Calu3 (cell line): ENCODE measurements at regions not wholly inside any gene's neighbourhood (a gene's known extent, or its start where the extent isn't known, plus 50 kb on each side); places are given as distances from the start of the nearest gene placed in this dataset.
"Not testable (repeated sequence)": the region's sequence is repeated elsewhere in the genome, so short reads cannot be mapped to it uniquely, and the experiment has no call there.

Experiments
- BruUV-seq: library from RNA; stranded (reverse); fragments of 400-500 nt; replicated peaks from 2 replicates; lab custom pipeline; 2021; lab: Mats Ljungman, UMichigan
- CTCF ChIA-PET: fragments of 300-600 bp; sonication (Branson Sonifier 250); formaldehyde crosslinking; loops from one replicate; lab custom pipeline; 2022; ENCODE audit warnings: antibody characterized with exemption; lab: Charles Lee
- DNase-seq: peaks from one replicate; pipeline ENCODE4 v3.0.0; 2022
- H3K27ac Mint-ChIP-seq: one replicate; pipeline ENCODE4 v1.8.0; 2022; ENCODE audit warnings: mixed read lengths; ENCODE audit not compliant: unreplicated experiment
- H3K27me3 Mint-ChIP-seq: one replicate; pipeline ENCODE4 v1.8.0; 2022; ENCODE audit warnings: mixed read lengths; ENCODE audit not compliant: unreplicated experiment
- H3K36me3 Mint-ChIP-seq: one replicate; pipeline ENCODE4 v1.8.0; 2022; ENCODE audit warnings: mild to moderate bottlenecking, moderate library complexity, mixed read lengths; ENCODE audit not compliant: insufficient read depth, unreplicated experiment
- H3K4me1 Mint-ChIP-seq: one replicate; pipeline ENCODE4 v1.8.0; 2022; ENCODE audit warnings: mild to moderate bottlenecking, low read depth, mixed read lengths; ENCODE audit not compliant: unreplicated experiment
- H3K4me3 Mint-ChIP-seq: one replicate; pipeline ENCODE4 v1.8.0; 2022; ENCODE audit warnings: mild to moderate bottlenecking, low read depth, moderate library complexity, mixed read lengths; ENCODE audit not compliant: unreplicated experiment
- H3K9me3 Mint-ChIP-seq: one replicate; pipeline ENCODE4 v1.8.0; 2022; ENCODE audit warnings: low read depth, mixed read lengths; ENCODE audit not compliant: unreplicated experiment
- CTCF ChIP-seq: fragments of 200-600 bp; IDR thresholded peaks from one replicate; pipeline ENCODE4 v1.8.0; 2022; ENCODE audit warnings: antibody characterized with exemption; ENCODE audit not compliant: unreplicated experiment
- intact Hi-C: fragments of 100-400 bp; cut with micrococcal nuclease; formaldehyde crosslinking; loops from one replicate; pipeline ENCODE4 v1.10.0; 2022; ENCODE audit not compliant: unreplicated experiment

GRCh38 chr18:22711192-22711685 is 221.9 kb upstream of the RBBP8 start:
- H3K4me1 Mint-ChIP-seq = peaks cover 43% of the 10 kb centered on the region
- peak; percentile 60 for DNase-seq
- peak overlapping the region; percentile 70 for H3K27ac Mint-ChIP-seq
- no peaks in the 10 kb centered on the region for H3K9me3 Mint-ChIP-seq
- peak overlapping the region; percentile 74 for H3K4me3 Mint-ChIP-seq
- no peaks in the 10 kb centered on the region for H3K27me3 Mint-ChIP-seq
- TF ChIP-seq CTCF = no peak
- no TSS peak for BruUV-seq
- intact Hi-C loops = loop anchor here (10.0 kb wide), 5 partner anchors 46 to 806 kb away; no protein-coding TSS in a partner anchor
- CTCF ChIA-PET = interaction anchor here (0.6 to 1.8 kb wide), 6 partner anchors 32 to 1002 kb away, joined by 3 to 5 read pairs (median 3); no protein-coding TSS in a partner anchor
- H3K36me3 Mint-ChIP-seq = peaks cover 5% of the 10 kb centered on the region

- Mint-ChIP-seq H3K27ac (no peak overlapping the region), H3K27me3 (no peaks in the 10 kb centered on the region), H3K9me3 (no peaks in the 10 kb centered on the region), H3K4me3 (no peak overlapping the region), H3K36me3 (peaks cover 5% of the 10 kb centered on the region), H3K4me1 (peaks cover 33% of the 10 kb centered on the region)
- intact Hi-C loops = loop anchor here (10.0 kb wide), 5 partner anchors 49 to 809 kb away; no protein-coding TSS in a partner anchor
- TF ChIP-seq CTCF = no peak
- BruUV-seq = no TSS peak
- DNase-seq = no peak
- CTCF ChIA-PET = no interaction called here
These were observed 219.6 kb upstream of the RBBP8 start for GRCh38 chr18:22713511-22713910.

- DNase-seq, H3K27me3 Mint-ChIP-seq, H3K4me3 Mint-ChIP-seq, H3K9me3 Mint-ChIP-seq, BruUV-seq, H3K36me3 Mint-ChIP-seq, H3K27ac Mint-ChIP-seq, H3K4me1 Mint-ChIP-seq: not testable (repeated sequence)
- intact Hi-C loops = loop anchor here (10.0 kb wide), 5 partner anchors 53 to 813 kb away; no protein-coding TSS in a partner anchor
- CTCF ChIA-PET = interaction anchor here (0.6 kb wide), 1 partner anchor 48 kb away, joined by 3 read pairs; no protein-coding TSS in a partner anchor
These were observed 215.6 kb upstream of the RBBP8 start for GRCh38 chr18:22717536-22717935.

- BruUV-seq = no TSS peak
These were observed 209.9 kb upstream of the RBBP8 start for GRCh38 chr18:22723221-22723620.

More at GRCh38 chr18:22723221-22723620, 209.9 kb upstream of the RBBP8 start:
- CTCF ChIA-PET = no interaction called here
- no peak for TF ChIP-seq CTCF
- no peaks in the 10 kb centered on the region for H3K9me3 Mint-ChIP-seq
- H3K36me3 Mint-ChIP-seq = no peaks in the 10 kb centered on the region
- no peak overlapping the region for H3K27ac Mint-ChIP-seq
- intact Hi-C loops = no loop called here
- H3K4me1 Mint-ChIP-seq = peaks cover 4% of the 10 kb centered on the region
- H3K27me3 Mint-ChIP-seq = no peaks in the 10 kb centered on the region
- DNase-seq = no peak
- no peak overlapping the region for H3K4me3 Mint-ChIP-seq
